ENCODE measurements at regions not wholly inside any gene's neighbourhood (a gene's known extent, or its start where the extent isn't known, plus 50 kb on each side); places are given as distances from the start of the nearest gene placed in this dataset.
A peak's percentile ranks its signal among the peaks of the same experiment; 100 is the strongest.

- in situ Hi-C loops (cut with MboI), result no loop called here
- Histone ChIP-seq H4K20me1 (ENCODE audit: insufficient read depth) (no peaks in the 10 kb centered on the region), H3K27ac (no peak overlapping the region), H3K4me1 (ENCODE audit: insufficient read depth) (no peaks in the 10 kb centered on the region), H3K36me3 (ENCODE audit: low read depth) (no peaks in the 10 kb centered on the region), H2AFZ (peak overlapping the region; percentile 60), H3K4me3 (peak overlapping the region; percentile 57), H3K4me2 (ENCODE audit: unreplicated experiment) (peak overlapping the region; percentile 68), H3K27me3 (replicated peaks; ENCODE audit: insufficient read depth) (no peaks in the 10 kb centered on the region), H3K79me2 (ENCODE audit: insufficient read depth) (no peaks in the 10 kb centered on the region), H3K9me3 (ENCODE audit: low read depth) (no peaks in the 10 kb centered on the region), H3F3A (ENCODE audit: insufficient read depth) (no peaks in the 10 kb centered on the region), H3K9me2 (ENCODE audit: insufficient read depth) (no peaks in the 10 kb centered on the region), H3K9ac (peak overlapping the region; percentile 40)
- WGBS, 2 experiments (ENCODE audit: low coverage in 1 of 2, low lambda C conversion rate in 2 of 2, missing lambda C conversion rate in 2 of 2), result 1 to 2% methylated on average over 5 to 16 of the region's 101 CpGs
- DNase-seq, result peak; percentile 61
- TF ChIP-seq EZH2 (IDR thresholded peaks at IDR 0.05; ENCODE audit: insufficient read depth, poor library complexity, severe bottlenecking), result no peak
- TF ChIP-seq EZH2phosphoT487 (IDR thresholded peaks at IDR 0.05; ENCODE audit: insufficient read depth, low read depth), result no peak
These were observed 409.0 kb downstream of the BCOR start for GRCh38 chrX:39688576-39689375.

GRCh38 chrX:39689376-39690104, 408.2 kb downstream of the BCOR start:
- no peaks in the 10 kb centered on the region for H3K27me3 ChIP-seq (replicated peaks; ENCODE audit: insufficient read depth)
- no peaks in the 10 kb centered on the region for H3K9me2 ChIP-seq (ENCODE audit: insufficient read depth)
- 6% methylated on average over 11 to 25 of the region's 33 CpGs for WGBS, 2 experiments (ENCODE audit: low coverage in 1 of 2, low lambda C conversion rate in 2 of 2, missing lambda C conversion rate in 2 of 2)
- in situ Hi-C loops (cut with MboI), result no loop called here
- H3K36me3 ChIP-seq (ENCODE audit: low read depth), result no peaks in the 10 kb centered on the region
- no peak overlapping the region for H3K27ac ChIP-seq
- no peaks in the 10 kb centered on the region for H3K79me2 ChIP-seq (ENCODE audit: insufficient read depth)
- TF ChIP-seq EZH2phosphoT487 (IDR thresholded peaks at IDR 0.05; ENCODE audit: insufficient read depth, low read depth) (no peak), EZH2 (IDR thresholded peaks at IDR 0.05; ENCODE audit: insufficient read depth, poor library complexity, severe bottlenecking) (no peak)
- peak overlapping the region; percentile 40; the same call in 1 of the 2 replicates for H3K9ac ChIP-seq
- H3K4me3 ChIP-seq, result peak overlapping the region; percentile 57
- no peaks in the 10 kb centered on the region for H3K9me3 ChIP-seq (ENCODE audit: low read depth)
- H3K4me1 ChIP-seq (ENCODE audit: insufficient read depth), result no peaks in the 10 kb centered on the region
- H2AFZ ChIP-seq, result peak overlapping the region; percentile 60
- DNase-seq, result peak; percentile 25
- no peaks in the 10 kb centered on the region for H3F3A ChIP-seq (ENCODE audit: insufficient read depth)
- H3K4me2 ChIP-seq (ENCODE audit: unreplicated experiment), result peak overlapping the region; percentile 68
- H4K20me1 ChIP-seq (ENCODE audit: insufficient read depth), result no peaks in the 10 kb centered on the region

- TF ChIP-seq EZH2phosphoT487 (IDR thresholded peaks at IDR 0.05; ENCODE audit: insufficient read depth, low read depth) (no peak), EZH2 (IDR thresholded peaks at IDR 0.05; ENCODE audit: insufficient read depth, poor library complexity, severe bottlenecking) (no peak)
- H3K79me2 ChIP-seq (ENCODE audit: insufficient read depth), result no peaks in the 10 kb centered on the region
- in situ Hi-C loops (cut with MboI), result no loop called here
- H2AFZ ChIP-seq, result no peak overlapping the region
- H3F3A ChIP-seq (ENCODE audit: insufficient read depth), result no peaks in the 10 kb centered on the region
- no peaks in the 10 kb centered on the region for H3K9me3 ChIP-seq (ENCODE audit: low read depth)
- WGBS, 2 experiments (ENCODE audit: low coverage in 1 of 2, low lambda C conversion rate in 2 of 2, missing lambda C conversion rate in 2 of 2), result 89 to 91% methylated on average over 13 of the region's 13 CpGs
- H3K9ac ChIP-seq, result no peak overlapping the region
- H3K4me1 ChIP-seq (ENCODE audit: insufficient read depth), result no peaks in the 10 kb centered on the region
- no peak overlapping the region for H3K4me2 ChIP-seq (ENCODE audit: unreplicated experiment)
- no peak overlapping the region for H3K27ac ChIP-seq
- no peaks in the 10 kb centered on the region for H3K27me3 ChIP-seq (replicated peaks; ENCODE audit: insufficient read depth)
- H4K20me1 ChIP-seq (ENCODE audit: insufficient read depth), result no peaks in the 10 kb centered on the region
- DNase-seq, result no peak
- no peak overlapping the region for H3K4me3 ChIP-seq
- H3K36me3 ChIP-seq (ENCODE audit: low read depth), result no peaks in the 10 kb centered on the region
- no peaks in the 10 kb centered on the region for H3K9me2 ChIP-seq (ENCODE audit: insufficient read depth)
These were observed 407.0 kb downstream of the BCOR start for GRCh38 chrX:39690541-39691415.

- Histone ChIP-seq H3K4me3 (no peak overlapping the region), H3K4me2 (ENCODE audit: unreplicated experiment) (no peak overlapping the region), H3K4me1 (ENCODE audit: insufficient read depth) (no peaks in the 10 kb centered on the region), H3K27me3 (replicated peaks; ENCODE audit: insufficient read depth) (no peaks in the 10 kb centered on the region), H3F3A (ENCODE audit: insufficient read depth) (no peaks in the 10 kb centered on the region), H2AFZ (no peak overlapping the region), H4K20me1 (ENCODE audit: insufficient read depth) (no peaks in the 10 kb centered on the region), H3K36me3 (ENCODE audit: low read depth) (no peaks in the 10 kb centered on the region), H3K9me3 (ENCODE audit: low read depth) (no peaks in the 10 kb centered on the region), H3K27ac (no peak overlapping the region), H3K79me2 (ENCODE audit: insufficient read depth) (no peaks in the 10 kb centered on the region), H3K9me2 (ENCODE audit: insufficient read depth) (no peaks in the 10 kb centered on the region), H3K9ac (no peak overlapping the region)
- TF ChIP-seq EZH2 (IDR thresholded peaks at IDR 0.05; ENCODE audit: insufficient read depth, poor library complexity, severe bottlenecking) (no peak), EZH2phosphoT487 (IDR thresholded peaks at IDR 0.05; ENCODE audit: insufficient read depth, low read depth) (no peak)
- 91 to 95% methylated on average over 3 of the region's 3 CpGs for WGBS, 2 experiments (ENCODE audit: low coverage in 1 of 2, low lambda C conversion rate in 2 of 2, missing lambda C conversion rate in 2 of 2)
- in situ Hi-C loops (cut with MboI), result no loop called here
- DNase-seq, result no peak
These were observed 406.0 kb downstream of the BCOR start for GRCh38 chrX:39691724-39692123.
